A549 (cell line): ENCODE measurements at regions not wholly inside any gene's neighbourhood (a gene's known extent, or its start where the extent isn't known, plus 50 kb on each side); places are given as distances from the start of the nearest gene placed in this dataset.
"Not testable (repeated sequence)": the region's sequence is repeated elsewhere in the genome, so short reads cannot be mapped to it uniquely, and the experiment has no call there.

Experiments
- ATAC-seq, 2 experiments: fragments of 200-7000 bp in 1 of 2; fragments of >200 bp in 1 of 2; cut with Nextera tagmentation in 1 of 2; cut with Tn5 transposase in 1 of 2; 3 replicates each; pipeline versions ENCODE4 v1.8.0 to v1.9.1; 2018 to 2020; ENCODE audit warnings: mild to moderate bottlenecking in 1 of 2, moderate library complexity in 1 of 2
- CTCF ChIA-PET: fragments of 300-600 bp; sonication (Branson Sonifier 250); formaldehyde crosslinking; extraction: SDS; loops from one replicate; lab custom pipeline; 2021; ENCODE audit warnings: antibody characterized with exemption, inconsistent platforms; lab: Yijun Ruan, JAX
- POLR2A ChIA-PET: fragments of 350-600 bp; formaldehyde crosslinking; extraction: SDS; loops from one replicate; lab custom pipeline; 2021; ENCODE audit warnings: antibody characterized with exemption, inconsistent platforms; lab: Yijun Ruan, JAX
- DNase-seq, 2 experiments: peaks; one replicate each; pipeline versions ENCODE4 v3.0.0 to v3.0.0-alpha.2; 2011 to 2016; ENCODE audit warnings: low read depth in 1 of 2, low spot score in 1 of 2
- FAIRE-seq: peaks from 2 replicates; lab custom pipeline; 2011; peaks lifted over from hg19 to GRCh38; lab: Jason Lieb, UNC
- H3K27ac ChIP-seq, 2 experiments: fragments of >200 bp; sonication (Bioruptor Twin); formaldehyde crosslinking; 3 replicates each; pipeline ENCODE4 v1.5.1; 2016 to 2017
- H3K4me1 ChIP-seq: fragments of >200 bp; sonication (Bioruptor Twin); formaldehyde crosslinking; 3 replicates; pipeline ENCODE4 v1.6.1; 2016
- H3K4me2 ChIP-seq: fragments of >200 bp; sonication (Bioruptor Twin); formaldehyde crosslinking; 3 replicates; pipeline ENCODE4 v1.6.1; 2016
- H3K4me3 ChIP-seq: fragments of >200 bp; sonication (Bioruptor Twin); formaldehyde crosslinking; 3 replicates; pipeline ENCODE4 v1.5.1; 2016
- H3K9me3 ChIP-seq: fragments of >200 bp; sonication (Bioruptor Twin); formaldehyde crosslinking; 3 replicates; pipeline ENCODE4 v1.6.1; 2016
- BHLHE40 ChIP-seq: IDR thresholded peaks from 2 replicates; pipeline ENCODE4 v1.6.1; 2012; ENCODE audit warnings: low read depth, low read length, inconsistent platforms
- CBX8 ChIP-seq: fragments of 200-600 bp; sonication (generic); IDR thresholded peaks from 2 replicates; pipeline ENCODE4 v1.6.1; 2016
- CEBPB ChIP-seq, 2 experiments: fragments of >200 bp in 1 of 2; sonication (Bioruptor Twin) in 1 of 2; formaldehyde crosslinking in 1 of 2; IDR thresholded peaks; 2 replicates each; pipeline ENCODE4 v1.6.1; 2012 to 2016
- CHD4 ChIP-seq: fragments of 200-600 bp; sonication (generic); IDR thresholded peaks from 2 replicates; pipeline ENCODE4 v1.6.1; 2016; ENCODE audit warnings: antibody characterized with exemption, mild to moderate bottlenecking, borderline replicate concordance
- EHF ChIP-seq: fragments of 250-450 bp; sonication (Bioruptor Pico); IDR thresholded peaks from 2 replicates; pipeline ENCODE4 v1.5.0; 2020; ENCODE audit warnings: mild to moderate bottlenecking
- ESRRA ChIP-seq: fragments of 150-350 bp; IDR thresholded peaks from 2 replicates; pipeline ENCODE4 v1.6.1; 2014; ENCODE audit warnings: mild to moderate bottlenecking, low read length, borderline replicate concordance
- FOXS1 ChIP-seq: fragments of 250-450 bp; sonication (Bioruptor Pico); IDR thresholded peaks from 2 replicates; pipeline ENCODE4 v1.5.0; 2020; ENCODE audit warnings: mild to moderate bottlenecking, moderate library complexity
- HDAC2 ChIP-seq: fragments of 200-600 bp; sonication (generic); IDR thresholded peaks from 2 replicates; pipeline ENCODE4 v1.6.1; 2016
- HOXB13 ChIP-seq: fragments of 250-450 bp; sonication (Bioruptor Pico); IDR thresholded peaks from 2 replicates; pipeline ENCODE4 v1.5.0; 2020; ENCODE audit warnings: low read depth, mild to moderate bottlenecking, moderate library complexity
- KDM5A ChIP-seq: fragments of 200-600 bp; sonication (generic); IDR thresholded peaks from 2 replicates; pipeline ENCODE4 v1.6.1; 2016; ENCODE audit warnings: antibody characterized with exemption, mild to moderate bottlenecking
- MAFK ChIP-seq: fragments of 450-650 bp; IDR thresholded peaks from 2 replicates; pipeline ENCODE4 v1.6.1; 2014; ENCODE audit not compliant: partially characterized antibody
- NFE2L2 ChIP-seq: fragments of 150-350 bp; conservative IDR thresholded peaks from 2 replicates; pipeline ENCODE4 v1.6.1; 2014; ENCODE audit warnings: low read length
- NR3C1 ChIP-seq: fragments of >200 bp; sonication (Bioruptor Twin); formaldehyde crosslinking; IDR thresholded peaks from 3 replicates; pipeline ENCODE4 v1.6.1; 2017
- RARB ChIP-seq: fragments of 250-450 bp; sonication (Bioruptor Pico); IDR thresholded peaks from 2 replicates; pipeline ENCODE4 v1.8.0; 2021; ENCODE audit warnings: mild to moderate bottlenecking, moderate library complexity
- TFCP2L1 ChIP-seq: fragments of 250-450 bp; sonication (Bioruptor Pico); IDR thresholded peaks from 2 replicates; pipeline ENCODE4 v1.5.0; 2021; ENCODE audit warnings: mild to moderate bottlenecking
- ZFP36 ChIP-seq: fragments of 450-650 bp; IDR thresholded peaks from 2 replicates; pipeline ENCODE4 v1.6.1; 2014; ENCODE audit warnings: borderline replicate concordance; ENCODE audit not compliant: partially characterized antibody
- WGBS: methylation state at CpG from one replicate; pipeline ENCODE4 v1.1.6; 2017; ENCODE audit errors: missing lambda C conversion rate; 5-methylcytosine and 5-hydroxymethylcytosine counted together
- TF ChIP-seq, protein P1 (sequence below): fragments of 200-600 bp; sonication (generic); IDR thresholded peaks from 2 replicates; pipeline ENCODE4 v1.6.1; 2016; ENCODE audit warnings: antibody characterized with exemption, mild to moderate bottlenecking, moderate library complexity
- TF ChIP-seq, protein P2 (sequence below): fragments of >200 bp; sonication (Bioruptor Twin); formaldehyde crosslinking; IDR thresholded peaks from 2 replicates; pipeline ENCODE4 v1.6.1; 2016
- TF ChIP-seq, protein P3 (sequence below): IDR thresholded peaks from 2 replicates; pipeline ENCODE4 v1.6.1; 2012
- TF ChIP-seq, protein P4 (sequence below): fragments of 150-350 bp; IDR thresholded peaks from 2 replicates; pipeline ENCODE4 v1.6.1; 2014; ENCODE audit warnings: low read depth, mild to moderate bottlenecking, low read length
- TF ChIP-seq, protein P5 (sequence below): IDR thresholded peaks from 2 replicates; pipeline ENCODE4 v1.6.1; 2012; ENCODE audit warnings: low read depth, borderline replicate concordance

DNA sequence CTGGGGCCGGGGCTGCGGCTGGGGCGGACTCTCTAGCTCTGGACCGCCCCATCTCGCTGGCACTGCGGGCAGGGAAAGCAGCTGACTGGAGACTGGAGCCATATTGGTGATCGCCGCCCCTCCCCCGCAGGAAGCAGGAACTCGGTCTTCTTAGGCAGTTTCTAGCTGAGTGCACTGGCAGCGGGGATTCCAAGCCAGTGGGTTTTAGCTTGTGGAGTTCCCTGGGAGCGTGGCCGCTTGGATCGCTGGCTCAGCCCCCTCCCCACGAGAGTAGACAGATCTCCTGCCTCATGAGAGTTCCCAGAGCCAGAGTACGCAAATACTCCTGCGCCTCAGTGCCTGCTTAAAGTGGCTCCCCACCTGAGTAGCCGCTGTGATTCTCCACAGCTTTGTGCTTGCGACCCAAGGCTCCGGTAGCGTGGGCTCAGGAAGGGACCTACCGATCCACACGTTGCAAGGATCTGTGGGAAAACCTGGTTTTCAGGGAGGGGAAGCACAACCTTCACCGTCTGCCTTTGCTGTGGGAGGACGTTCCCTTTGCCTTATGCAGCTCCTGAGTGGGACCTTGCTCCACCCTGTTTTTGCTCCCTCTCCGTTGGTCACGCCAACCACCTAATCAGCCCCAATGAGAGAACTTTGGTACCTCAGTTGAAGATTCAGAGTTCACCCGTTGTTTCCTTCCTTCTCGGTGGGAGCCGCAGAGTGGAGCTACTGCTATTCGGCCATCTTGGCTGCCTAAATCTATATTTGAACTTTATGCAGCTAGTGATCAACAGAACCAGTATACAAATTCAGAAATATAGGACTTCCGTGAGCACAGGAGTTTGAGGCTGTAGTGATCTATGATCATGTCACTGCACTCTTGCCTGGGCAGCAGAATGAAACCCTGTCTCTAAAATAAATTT is 803.9 kb upstream of the PCDH10 start (continued):
- TF ChIP-seq, protein P1, sequence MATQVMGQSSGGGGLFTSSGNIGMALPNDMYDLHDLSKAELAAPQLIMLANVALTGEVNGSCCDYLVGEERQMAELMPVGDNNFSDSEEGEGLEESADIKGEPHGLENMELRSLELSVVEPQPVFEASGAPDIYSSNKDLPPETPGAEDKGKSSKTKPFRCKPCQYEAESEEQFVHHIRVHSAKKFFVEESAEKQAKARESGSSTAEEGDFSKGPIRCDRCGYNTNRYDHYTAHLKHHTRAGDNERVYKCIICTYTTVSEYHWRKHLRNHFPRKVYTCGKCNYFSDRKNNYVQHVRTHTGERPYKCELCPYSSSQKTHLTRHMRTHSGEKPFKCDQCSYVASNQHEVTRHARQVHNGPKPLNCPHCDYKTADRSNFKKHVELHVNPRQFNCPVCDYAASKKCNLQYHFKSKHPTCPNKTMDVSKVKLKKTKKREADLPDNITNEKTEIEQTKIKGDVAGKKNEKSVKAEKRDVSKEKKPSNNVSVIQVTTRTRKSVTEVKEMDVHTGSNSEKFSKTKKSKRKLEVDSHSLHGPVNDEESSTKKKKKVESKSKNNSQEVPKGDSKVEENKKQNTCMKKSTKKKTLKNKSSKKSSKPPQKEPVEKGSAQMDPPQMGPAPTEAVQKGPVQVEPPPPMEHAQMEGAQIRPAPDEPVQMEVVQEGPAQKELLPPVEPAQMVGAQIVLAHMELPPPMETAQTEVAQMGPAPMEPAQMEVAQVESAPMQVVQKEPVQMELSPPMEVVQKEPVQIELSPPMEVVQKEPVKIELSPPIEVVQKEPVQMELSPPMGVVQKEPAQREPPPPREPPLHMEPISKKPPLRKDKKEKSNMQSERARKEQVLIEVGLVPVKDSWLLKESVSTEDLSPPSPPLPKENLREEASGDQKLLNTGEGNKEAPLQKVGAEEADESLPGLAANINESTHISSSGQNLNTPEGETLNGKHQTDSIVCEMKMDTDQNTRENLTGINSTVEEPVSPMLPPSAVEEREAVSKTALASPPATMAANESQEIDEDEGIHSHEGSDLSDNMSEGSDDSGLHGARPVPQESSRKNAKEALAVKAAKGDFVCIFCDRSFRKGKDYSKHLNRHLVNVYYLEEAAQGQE, result no peak

DNA sequence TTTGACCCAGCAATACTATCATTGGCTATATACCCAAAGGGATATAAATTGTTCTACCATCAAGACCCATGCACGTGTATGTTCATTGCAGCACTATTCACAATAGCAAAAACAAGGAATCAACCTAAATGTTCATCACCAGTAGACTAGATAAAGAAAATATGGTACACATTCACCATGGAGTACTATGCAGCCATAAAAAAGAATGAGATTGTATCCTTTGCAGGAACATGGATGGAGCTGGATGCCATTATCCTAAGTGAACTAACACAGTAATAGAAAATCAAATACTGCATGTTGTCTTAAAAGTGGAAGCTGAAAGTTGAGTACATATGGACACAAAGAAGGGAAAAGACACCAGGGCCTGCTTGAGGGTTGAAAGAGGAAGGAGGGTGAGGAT is 803.1 kb upstream of the PCDH10 start:
- no peaks in the 10 kb centered on the region for H3K4me1 ChIP-seq
- FAIRE-seq (no peak), ATAC-seq (no peak), DNase-seq (no peak)
- H3K4me2 ChIP-seq, result no peak overlapping the region
- H3K4me3 ChIP-seq, result no peak overlapping the region
- no peak for TF ChIP-seq NFE2L2
- no peaks in the 10 kb centered on the region for H3K9me3 ChIP-seq
- 24% methylated on average over 1 of the region's 1 CpG for WGBS
- CTCF ChIA-PET, result no interaction called here
- H3K27ac ChIP-seq, result no peak overlapping the region
- POLR2A ChIA-PET, result no interaction called here

DNA sequence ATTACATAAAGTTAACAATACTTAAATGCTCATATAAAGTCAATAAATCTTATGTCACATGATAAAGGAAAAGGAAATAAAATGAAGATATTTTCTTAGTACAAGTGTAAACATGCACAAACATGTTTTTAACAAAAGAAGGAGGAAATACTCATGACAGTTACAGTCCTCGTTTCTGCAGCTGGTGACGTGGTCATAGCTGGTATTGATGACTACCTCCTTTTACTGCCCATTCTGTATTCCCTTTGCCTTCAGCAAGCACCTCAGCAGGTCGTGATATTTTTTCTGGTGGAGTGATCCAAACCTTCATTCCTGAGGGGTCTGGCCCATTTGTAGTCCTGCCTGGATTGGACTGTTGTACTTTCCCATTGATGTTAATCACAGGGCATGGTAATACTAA is 797.5 kb upstream of the PCDH10 start:
- H3K4me2 ChIP-seq, ATAC-seq, CTCF ChIA-PET, H3K4me1 ChIP-seq, POLR2A ChIA-PET, DNase-seq, FAIRE-seq, H3K4me3 ChIP-seq, H3K9me3 ChIP-seq, H3K27ac ChIP-seq: not testable (repeated sequence)
- WGBS, result 19% methylated on average over 3 of the region's 3 CpGs

DNA sequence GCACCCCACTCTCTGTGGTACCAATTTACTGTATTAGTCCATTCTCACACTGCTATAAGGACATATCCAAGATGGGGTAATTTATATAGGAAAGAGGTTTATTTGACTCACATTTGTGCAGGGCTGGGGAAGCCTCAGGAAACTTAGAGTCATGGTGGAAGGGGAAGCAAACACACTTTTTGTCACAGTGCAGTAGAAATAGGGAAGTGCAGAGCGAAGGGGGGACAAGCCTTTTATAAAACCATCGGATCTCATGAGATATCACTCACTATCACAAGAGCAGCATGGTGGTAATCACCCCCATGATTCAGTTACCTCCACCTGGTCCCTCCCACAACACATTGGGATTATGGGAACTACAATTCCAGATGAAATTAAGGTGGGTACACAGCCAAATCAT is 766.9 kb upstream of the PCDH10 start:
- 5% methylated on average over 2 of the region's 2 CpGs for WGBS
- POLR2A ChIA-PET, result no interaction called here
- CTCF ChIA-PET, result no interaction called here
- Histone ChIP-seq H3K9me3 (no peaks in the 10 kb centered on the region), H3K27ac (no peak overlapping the region)
- ATAC-seq, result no peak
- TF ChIP-seq, protein P2, sequence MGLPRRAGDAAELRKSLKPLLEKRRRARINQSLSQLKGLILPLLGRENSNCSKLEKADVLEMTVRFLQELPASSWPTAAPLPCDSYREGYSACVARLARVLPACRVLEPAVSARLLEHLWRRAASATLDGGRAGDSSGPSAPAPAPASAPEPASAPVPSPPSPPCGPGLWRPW, result no peak
- TF ChIP-seq TFCP2L1 (CRISPR knock-in tag) (no peak), BHLHE40 (no peak), KDM5A (no peak), MAFK (no peak)
- TF ChIP-seq, all 56 proteins: peak for 0
- H3K4me2 ChIP-seq, result no peak overlapping the region
- FAIRE-seq, result no peak
- DNase-seq, result no peak
- H3K4me1 ChIP-seq, result no peaks in the 10 kb centered on the region
- no peak overlapping the region for H3K4me3 ChIP-seq

DNA sequence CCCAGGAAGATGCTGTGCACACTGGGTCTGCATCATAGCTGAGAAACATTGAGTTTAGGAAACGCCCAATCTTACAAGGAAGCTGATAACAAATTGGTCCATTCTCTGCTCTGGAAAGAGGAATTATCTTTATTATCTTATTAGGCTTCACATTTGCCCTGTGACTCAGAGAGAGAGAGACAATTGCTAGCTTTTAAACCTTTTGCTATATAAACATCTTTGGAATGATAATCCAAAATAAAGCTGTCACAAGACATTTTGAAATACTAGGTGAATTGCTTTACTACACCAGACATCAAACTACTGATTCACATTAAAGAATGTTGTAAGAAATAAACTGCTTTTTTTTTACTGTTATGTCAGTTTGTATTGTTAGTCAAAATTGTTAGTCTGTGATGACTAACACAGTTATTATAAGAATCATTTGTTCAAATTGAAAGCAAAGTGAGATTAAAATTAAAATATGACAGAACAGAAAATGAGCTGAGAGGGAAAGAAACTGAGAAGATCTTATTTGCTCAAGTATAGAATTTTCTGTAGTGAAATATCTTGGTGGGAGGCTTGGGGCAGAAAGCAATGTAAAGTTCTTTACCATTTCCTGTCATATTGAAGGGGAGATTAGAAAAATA is 765.4 kb upstream of the PCDH10 start:
- POLR2A ChIA-PET, result no interaction called here
- TF ChIP-seq CBX8, result no peak
- no peak for TF ChIP-seq ESRRA
- TF ChIP-seq TFCP2L1 (CRISPR knock-in tag), result no peak
- TF ChIP-seq NR3C1, result no peak
- TF ChIP-seq ZFP36, result no peak
- TF ChIP-seq CEBPB (IDR thresholded peaks at IDR 0.05), result no peak
- TF ChIP-seq CHD4, result no peak
- TF ChIP-seq, protein P3, sequence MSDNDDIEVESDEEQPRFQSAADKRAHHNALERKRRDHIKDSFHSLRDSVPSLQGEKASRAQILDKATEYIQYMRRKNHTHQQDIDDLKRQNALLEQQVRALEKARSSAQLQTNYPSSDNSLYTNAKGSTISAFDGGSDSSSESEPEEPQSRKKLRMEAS, result no peak
- no peak for TF ChIP-seq FOXS1 (CRISPR knock-in tag)
- no peak for TF ChIP-seq RARB (CRISPR knock-in tag)
- TF ChIP-seq, protein P4, sequence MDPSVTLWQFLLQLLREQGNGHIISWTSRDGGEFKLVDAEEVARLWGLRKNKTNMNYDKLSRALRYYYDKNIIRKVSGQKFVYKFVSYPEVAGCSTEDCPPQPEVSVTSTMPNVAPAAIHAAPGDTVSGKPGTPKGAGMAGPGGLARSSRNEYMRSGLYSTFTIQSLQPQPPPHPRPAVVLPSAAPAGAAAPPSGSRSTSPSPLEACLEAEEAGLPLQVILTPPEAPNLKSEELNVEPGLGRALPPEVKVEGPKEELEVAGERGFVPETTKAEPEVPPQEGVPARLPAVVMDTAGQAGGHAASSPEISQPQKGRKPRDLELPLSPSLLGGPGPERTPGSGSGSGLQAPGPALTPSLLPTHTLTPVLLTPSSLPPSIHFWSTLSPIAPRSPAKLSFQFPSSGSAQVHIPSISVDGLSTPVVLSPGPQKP, result no peak
- TF ChIP-seq, protein P5, sequence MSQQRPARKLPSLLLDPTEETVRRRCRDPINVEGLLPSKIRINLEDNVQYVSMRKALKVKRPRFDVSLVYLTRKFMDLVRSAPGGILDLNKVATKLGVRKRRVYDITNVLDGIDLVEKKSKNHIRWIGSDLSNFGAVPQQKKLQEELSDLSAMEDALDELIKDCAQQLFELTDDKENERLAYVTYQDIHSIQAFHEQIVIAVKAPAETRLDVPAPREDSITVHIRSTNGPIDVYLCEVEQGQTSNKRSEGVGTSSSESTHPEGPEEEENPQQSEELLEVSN, result no peak
- TF ChIP-seq HDAC2, result no peak
- TF ChIP-seq BHLHE40, result no peak
- no peak for TF ChIP-seq EHF (CRISPR knock-in tag)
- TF ChIP-seq HOXB13 (CRISPR knock-in tag), result no peak
- Histone ChIP-seq H3K4me3 (no peak overlapping the region), H3K4me2 (no peak overlapping the region), H3K9me3 (no peaks in the 10 kb centered on the region), H3K27ac (no peak overlapping the region), H3K4me1 (no peaks in the 10 kb centered on the region)
- CTCF ChIA-PET, result no interaction called here
- FAIRE-seq, result no peak
- ATAC-seq, result no peak
- DNase-seq, result no peak
- 5% methylated on average over 1 of the region's 1 CpG for WGBS
